OCI-LY7 (cell line): ENCODE measurements at regions not wholly inside any gene's neighbourhood (a gene's known extent, or its start where the extent isn't known, plus 50 kb on each side); places are given as distances from the start of the nearest gene placed in this dataset.

Source experiments
- EZH2phosphoT487 ChIP-seq: fragments of 200-600 bp; sonication (generic); IDR thresholded peaks from 2 replicates; pipeline ENCODE4 v1.6.1; 2018; ENCODE audit warnings: low read depth, borderline replicate concordance, mild to moderate bottlenecking, mixed run types, antibody characterized with exemption, low read length, moderate library complexity, mixed read lengths
- TF ChIP-seq, protein P1 (sequence below): fragments of 200-600 bp; sonication (generic); conservative IDR thresholded peaks from 2 replicates; pipeline ENCODE4 v1.5.1; 2014; ENCODE audit warnings: mild to moderate bottlenecking, antibody characterized with exemption, low read length, moderate library complexity, mixed read lengths

DNA sequence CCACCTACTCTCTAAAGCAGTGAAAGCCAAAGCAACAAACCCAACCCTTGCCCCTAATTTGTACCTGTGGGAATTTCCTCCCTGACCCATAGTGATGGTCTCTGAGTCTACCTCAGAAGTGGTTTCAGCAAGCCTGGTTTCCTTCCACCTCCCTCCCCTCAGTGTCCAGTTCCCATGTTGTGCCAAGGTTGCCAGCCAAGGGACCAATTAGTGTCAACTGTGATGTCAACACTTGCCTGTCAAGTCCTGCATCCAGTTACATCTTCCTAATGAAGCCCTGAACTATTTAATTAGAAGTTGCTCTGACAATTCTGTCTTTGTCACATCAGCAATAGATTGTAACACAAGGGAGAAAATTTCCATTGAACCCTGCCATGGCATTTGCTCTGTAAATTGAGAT, 194.4 kb upstream of the CCDC196 start:
- TF ChIP-seq, protein P1, sequence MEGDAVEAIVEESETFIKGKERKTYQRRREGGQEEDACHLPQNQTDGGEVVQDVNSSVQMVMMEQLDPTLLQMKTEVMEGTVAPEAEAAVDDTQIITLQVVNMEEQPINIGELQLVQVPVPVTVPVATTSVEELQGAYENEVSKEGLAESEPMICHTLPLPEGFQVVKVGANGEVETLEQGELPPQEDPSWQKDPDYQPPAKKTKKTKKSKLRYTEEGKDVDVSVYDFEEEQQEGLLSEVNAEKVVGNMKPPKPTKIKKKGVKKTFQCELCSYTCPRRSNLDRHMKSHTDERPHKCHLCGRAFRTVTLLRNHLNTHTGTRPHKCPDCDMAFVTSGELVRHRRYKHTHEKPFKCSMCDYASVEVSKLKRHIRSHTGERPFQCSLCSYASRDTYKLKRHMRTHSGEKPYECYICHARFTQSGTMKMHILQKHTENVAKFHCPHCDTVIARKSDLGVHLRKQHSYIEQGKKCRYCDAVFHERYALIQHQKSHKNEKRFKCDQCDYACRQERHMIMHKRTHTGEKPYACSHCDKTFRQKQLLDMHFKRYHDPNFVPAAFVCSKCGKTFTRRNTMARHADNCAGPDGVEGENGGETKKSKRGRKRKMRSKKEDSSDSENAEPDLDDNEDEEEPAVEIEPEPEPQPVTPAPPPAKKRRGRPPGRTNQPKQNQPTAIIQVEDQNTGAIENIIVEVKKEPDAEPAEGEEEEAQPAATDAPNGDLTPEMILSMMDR, result no peak
- TF ChIP-seq EZH2phosphoT487, result no peak
